Neuron (in vitro differentiated cells): ENCODE measurements at regions not wholly inside any gene's neighbourhood (a gene's known extent, or its start where the extent isn't known, plus 50 kb on each side); places are given as distances from the start of the nearest gene placed in this dataset.
"Not testable (repeated sequence)": the region's sequence is repeated elsewhere in the genome, so short reads cannot be mapped to it uniquely, and the experiment has no call there.

Experiments used
- H2AFZ ChIP-seq: one replicate; pipeline ENCODE4 v1.6.1; 2013; ENCODE audit warnings: low read depth, mild to moderate bottlenecking, inconsistent platforms, low read length, moderate library complexity
- H3K27me3 ChIP-seq: one replicate; pipeline ENCODE4 v1.6.1; 2013; ENCODE audit warnings: low read length; ENCODE audit not compliant: insufficient read depth
- H3K36me3 ChIP-seq: one replicate; pipeline ENCODE4 v1.6.1; 2013; ENCODE audit warnings: low read length; ENCODE audit not compliant: insufficient read depth
- H3K4me1 ChIP-seq: one replicate; pipeline ENCODE4 v1.6.1; 2013; ENCODE audit warnings: low read length; ENCODE audit not compliant: insufficient read depth
- H3K4me3 ChIP-seq: 2 replicates; pipeline ENCODE4 v1.5.1; 2013; ENCODE audit warnings: mild to moderate bottlenecking, low read length, moderate library complexity
- H3K9me3 ChIP-seq: one replicate; pipeline ENCODE4 v1.6.1; 2013; ENCODE audit warnings: low read length

DNA sequence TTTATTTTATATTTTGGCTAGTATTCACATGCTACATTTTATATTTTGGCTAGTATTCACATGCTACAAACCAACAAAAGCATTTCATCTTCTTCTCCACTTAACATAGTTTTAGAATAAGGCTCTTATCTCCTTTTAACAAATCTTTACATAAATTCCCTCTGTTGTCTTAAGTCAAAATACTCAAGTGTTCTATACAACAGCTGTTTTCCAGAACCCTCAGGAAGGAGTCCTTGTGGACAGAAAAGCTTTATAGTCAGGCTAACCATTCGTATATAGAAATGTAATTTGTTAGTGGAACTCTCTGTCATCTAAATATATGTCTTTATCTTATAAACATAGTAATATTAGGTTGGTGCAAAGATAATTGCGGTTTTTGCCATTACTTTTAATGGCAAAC is 191.0 kb upstream of the FLRT2 start:
- H3K4me1 ChIP-seq, result no peaks in the 10 kb centered on the region
- no peaks in the 10 kb centered on the region for H3K36me3 ChIP-seq
- no peak overlapping the region for H2AFZ ChIP-seq
- H3K27me3 ChIP-seq, result no peaks in the 10 kb centered on the region
- no peaks in the 10 kb centered on the region for H3K9me3 ChIP-seq
- H3K4me3 ChIP-seq, result no peak overlapping the region

DNA sequence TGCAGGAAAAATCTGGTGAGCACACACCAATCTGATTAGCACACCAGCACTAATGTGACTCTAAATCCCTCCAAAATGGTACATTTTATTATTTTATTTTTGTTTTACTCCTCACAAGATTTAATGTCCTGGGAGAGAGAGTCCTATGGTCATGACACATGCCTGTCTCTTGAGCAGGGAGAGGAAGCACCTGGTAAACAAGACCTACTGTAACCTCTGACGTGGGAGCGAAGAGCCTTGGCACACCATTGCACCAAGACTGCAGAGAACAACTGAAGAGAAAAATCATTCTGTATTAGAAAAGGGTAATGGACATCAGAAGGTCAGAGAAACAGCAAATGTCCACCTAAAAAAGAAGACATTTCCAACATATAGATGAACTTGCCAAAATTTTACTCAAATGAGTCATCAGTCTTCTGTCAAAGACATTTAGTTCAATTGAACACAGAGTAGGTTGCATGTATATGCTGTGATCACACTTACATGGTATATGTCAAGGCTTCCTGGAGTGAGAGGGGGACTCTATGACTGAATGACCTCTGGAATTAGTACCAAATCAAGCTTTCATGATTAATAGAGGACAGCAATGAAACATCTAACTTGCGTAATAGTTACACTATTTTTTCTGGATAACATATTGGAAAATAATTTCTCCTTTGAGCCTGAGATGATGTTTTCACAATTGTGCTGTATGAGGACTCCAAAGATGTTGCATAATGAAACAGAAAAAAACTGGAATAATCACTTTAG is 186.9 kb upstream of the FLRT2 start:
- H3K9me3 ChIP-seq, result no peaks in the 10 kb centered on the region
- no peaks in the 10 kb centered on the region for H3K27me3 ChIP-seq
- H3K36me3 ChIP-seq, result no peaks in the 10 kb centered on the region
- no peak overlapping the region for H3K4me3 ChIP-seq
- no peaks in the 10 kb centered on the region for H3K4me1 ChIP-seq
- no peak overlapping the region for H2AFZ ChIP-seq

DNA sequence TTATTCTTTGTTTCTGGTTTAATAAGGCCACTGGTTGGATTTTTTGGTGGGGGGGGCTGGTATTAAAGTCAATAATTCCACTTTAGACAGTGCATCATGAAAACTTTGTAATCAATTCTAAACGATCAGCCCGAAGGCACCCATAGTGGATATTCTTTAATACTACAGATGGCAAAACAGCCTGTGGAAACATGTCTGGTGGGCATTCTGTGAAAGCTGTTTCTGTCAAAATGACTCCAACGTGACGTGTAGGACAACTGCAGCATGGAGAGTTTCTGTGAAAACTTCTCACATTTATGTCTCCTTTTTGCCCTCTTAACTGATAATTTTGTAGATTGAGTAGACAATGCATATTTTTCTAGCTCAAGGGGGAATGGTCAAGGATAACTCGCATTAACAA is 185.8 kb upstream of the FLRT2 start:
- no peak overlapping the region for H3K4me3 ChIP-seq

DNA sequence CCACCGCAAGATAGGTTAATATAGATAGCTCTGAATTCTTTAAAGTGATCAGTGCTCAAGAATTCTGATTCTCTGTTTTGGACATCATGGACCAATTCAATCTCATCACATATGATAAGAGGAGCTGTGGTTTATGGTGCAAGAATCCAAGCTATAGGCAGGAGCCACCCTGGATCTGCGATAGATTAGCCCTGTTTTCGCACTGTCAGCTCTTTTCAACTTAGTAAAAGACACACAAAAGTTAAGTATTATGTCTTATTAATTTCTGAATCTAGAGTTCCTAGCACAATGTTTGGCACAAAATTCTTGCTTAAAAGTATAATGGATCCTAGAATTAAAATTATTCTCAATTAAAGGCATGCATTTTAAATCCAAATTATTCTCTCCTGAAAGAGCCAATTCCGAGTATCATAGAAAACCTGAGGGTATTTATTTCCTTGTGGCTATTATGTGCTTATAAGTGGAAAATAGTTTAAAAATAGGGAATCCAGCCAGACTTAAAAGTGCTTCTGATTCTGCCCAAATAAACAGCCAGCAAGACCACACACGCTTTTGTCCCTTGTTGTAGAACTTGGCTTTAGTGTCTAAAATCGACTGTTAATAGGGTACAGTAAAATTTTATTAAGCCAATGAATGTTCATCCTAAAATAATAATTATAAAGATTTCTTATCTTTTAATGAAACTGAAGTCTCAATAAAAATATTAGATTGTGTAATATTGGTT is 184.9 kb upstream of the FLRT2 start:
- H2AFZ ChIP-seq, result no peak overlapping the region
- H3K4me1 ChIP-seq, result no peaks in the 10 kb centered on the region
- H3K36me3 ChIP-seq, result no peaks in the 10 kb centered on the region
- no peaks in the 10 kb centered on the region for H3K9me3 ChIP-seq
- H3K4me3 ChIP-seq, result no peak overlapping the region
- H3K27me3 ChIP-seq, result no peaks in the 10 kb centered on the region

More for the DNA sequence above, 185.8 kb upstream of the FLRT2 start:
- H3K9me3 ChIP-seq, result no peaks in the 10 kb centered on the region
- H3K27me3 ChIP-seq, result no peaks in the 10 kb centered on the region
- no peaks in the 10 kb centered on the region for H3K4me1 ChIP-seq
- no peaks in the 10 kb centered on the region for H3K36me3 ChIP-seq
- no peak overlapping the region for H2AFZ ChIP-seq

DNA sequence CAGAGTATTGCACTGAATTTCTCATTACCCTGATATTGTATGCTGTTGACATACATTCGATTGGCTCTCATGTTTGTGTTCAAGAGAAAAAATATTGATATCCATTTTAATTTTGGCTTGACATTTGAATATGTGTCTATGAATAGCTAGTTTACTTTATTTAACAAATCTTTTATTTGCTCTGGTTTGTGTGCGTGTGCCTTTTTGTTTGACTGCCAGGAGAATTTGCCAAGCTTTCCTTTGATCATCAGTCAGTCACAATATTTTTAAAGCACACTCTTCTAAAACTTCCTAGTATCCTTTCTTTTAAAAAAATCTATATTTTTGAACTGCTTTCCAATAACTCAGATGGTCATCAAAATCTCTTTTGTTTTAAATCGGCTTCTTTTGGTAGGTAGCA is 179.3 kb upstream of the FLRT2 start:
- no peaks in the 10 kb centered on the region for H3K9me3 ChIP-seq
- H2AFZ ChIP-seq, result no peak overlapping the region
- no peaks in the 10 kb centered on the region for H3K36me3 ChIP-seq
- no peaks in the 10 kb centered on the region for H3K4me1 ChIP-seq
- H3K27me3 ChIP-seq, result no peaks in the 10 kb centered on the region
- H3K4me3 ChIP-seq, result no peak overlapping the region

DNA sequence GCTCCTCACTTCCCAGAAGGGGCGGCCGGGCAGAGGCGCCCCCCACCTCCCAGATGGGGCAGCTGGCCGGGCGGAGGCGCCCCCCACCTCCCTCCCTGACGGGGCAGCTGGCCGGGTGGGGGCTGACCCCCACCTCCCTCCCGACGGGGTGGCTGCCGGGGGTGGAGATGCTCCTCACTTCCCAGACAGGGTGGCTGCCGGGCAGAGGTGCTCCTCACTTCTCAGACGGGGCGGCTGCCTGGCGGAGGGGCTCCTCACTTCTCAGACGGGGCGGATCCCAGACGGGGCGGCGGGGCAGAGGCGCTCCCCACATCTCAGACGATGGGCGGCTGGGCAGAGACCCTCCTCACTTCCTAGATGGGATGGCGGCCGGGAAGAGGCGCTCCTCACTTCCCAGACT is 177.4 kb upstream of the FLRT2 start:
- H3K9me3 ChIP-seq, H3K4me3 ChIP-seq, H3K36me3 ChIP-seq, H3K4me1 ChIP-seq, H3K27me3 ChIP-seq, H2AFZ ChIP-seq: not testable (repeated sequence)

DNA sequence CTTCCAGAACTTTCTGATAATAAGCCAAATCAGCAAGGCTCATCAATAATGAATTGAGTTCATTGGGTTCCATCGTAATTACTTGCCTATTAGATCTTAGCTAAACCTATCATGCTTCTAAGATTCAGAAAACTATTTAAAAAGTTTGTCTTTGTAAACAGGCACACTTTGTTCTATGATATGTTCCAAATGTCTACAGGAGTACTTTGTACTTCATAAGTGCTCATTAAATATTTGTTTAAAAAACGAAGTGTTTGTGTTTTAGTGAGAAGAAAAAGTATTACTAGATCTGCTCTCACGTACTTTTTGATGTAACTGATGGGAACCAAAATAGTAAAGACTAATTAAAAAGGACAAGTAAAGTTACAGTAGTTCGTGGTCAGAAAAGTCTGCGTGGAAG is 172.8 kb upstream of the FLRT2 start:
- H2AFZ ChIP-seq, result no peak overlapping the region
- H3K9me3 ChIP-seq, result no peaks in the 10 kb centered on the region
- no peak overlapping the region for H3K4me3 ChIP-seq
- no peaks in the 10 kb centered on the region for H3K36me3 ChIP-seq
- no peaks in the 10 kb centered on the region for H3K27me3 ChIP-seq
- no peaks in the 10 kb centered on the region for H3K4me1 ChIP-seq

DNA sequence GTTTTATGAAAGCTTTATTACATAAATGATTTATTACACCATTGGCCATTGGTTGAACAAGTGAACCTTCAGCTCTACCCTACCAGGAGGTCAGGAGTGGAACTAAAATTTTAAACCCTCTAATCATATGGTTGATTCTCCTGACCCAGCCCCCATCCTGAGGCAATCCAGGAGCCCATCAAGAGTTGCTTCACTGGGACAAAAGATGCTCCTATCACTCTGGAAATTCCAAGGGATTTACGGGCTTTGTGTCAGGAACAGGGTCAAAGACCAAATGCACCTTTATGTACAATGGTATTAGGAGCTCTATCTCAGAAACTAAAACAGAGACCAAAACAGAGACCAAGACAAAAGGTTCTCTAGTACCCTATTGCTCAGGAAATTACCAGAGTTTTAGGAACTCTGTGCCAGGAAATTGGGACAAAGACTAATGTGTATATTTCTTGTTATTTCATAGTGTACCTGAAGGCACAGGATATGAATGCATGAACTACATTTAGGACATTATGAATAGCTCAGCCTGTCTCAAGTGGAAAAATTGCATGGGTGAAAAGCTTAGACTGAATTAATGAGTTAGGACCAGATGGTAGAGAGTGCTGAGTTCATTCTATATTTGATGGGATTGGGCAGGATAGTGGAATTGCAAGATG is 171.7 kb upstream of the FLRT2 start:
- Histone ChIP-seq H3K36me3 (no peaks in the 10 kb centered on the region), H3K9me3 (no peaks in the 10 kb centered on the region), H3K4me3 (no peak overlapping the region), H2AFZ (no peak overlapping the region), H3K27me3 (no peaks in the 10 kb centered on the region), H3K4me1 (no peaks in the 10 kb centered on the region)

DNA sequence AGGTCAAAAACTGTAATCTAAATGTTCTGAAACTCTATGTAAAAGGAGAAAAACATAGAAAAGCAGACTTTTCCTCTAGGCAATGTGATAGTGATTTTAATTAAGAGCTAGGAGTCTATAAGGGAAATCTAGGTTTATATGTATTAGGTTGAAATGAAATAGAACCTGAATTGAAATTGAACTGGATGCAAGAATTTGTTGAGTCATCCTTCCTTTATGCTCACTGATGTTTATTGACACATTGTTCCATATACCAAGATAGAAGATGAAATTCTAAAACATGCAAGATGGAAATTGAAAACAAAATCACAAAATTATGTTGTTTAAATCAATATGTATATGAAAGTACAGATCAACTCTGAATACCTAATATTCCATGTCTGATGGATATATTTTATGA is 170.4 kb upstream of the FLRT2 start:
- H3K4me3 ChIP-seq, result no peak overlapping the region
- H3K9me3 ChIP-seq, result no peaks in the 10 kb centered on the region
- no peaks in the 10 kb centered on the region for H3K36me3 ChIP-seq
- no peak overlapping the region for H2AFZ ChIP-seq
- peaks cover 9% of the 10 kb centered on the region for H3K4me1 ChIP-seq
- no peaks in the 10 kb centered on the region for H3K27me3 ChIP-seq

DNA sequence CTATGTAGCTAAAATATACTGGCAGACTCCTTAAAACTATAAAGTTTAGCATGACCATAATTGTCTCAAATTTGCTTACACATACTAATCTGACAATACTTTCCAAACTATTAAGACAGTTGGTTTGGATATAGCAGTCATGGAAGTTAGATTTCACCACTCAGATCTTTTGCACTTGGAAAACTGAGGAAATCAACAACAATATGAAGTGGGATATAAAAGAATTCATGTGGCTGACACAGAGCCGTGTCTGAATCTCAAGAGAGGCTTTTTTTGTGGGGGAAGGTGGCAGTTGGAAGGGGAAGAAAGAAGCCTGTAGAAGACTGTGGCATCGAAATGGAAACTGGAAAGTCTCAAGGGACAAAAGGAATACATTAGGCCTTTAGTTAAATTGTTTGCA is 166.6 kb upstream of the FLRT2 start:
- peak overlapping the region; percentile 76 for H2AFZ ChIP-seq
- H3K27me3 ChIP-seq, result no peaks in the 10 kb centered on the region
- H3K4me1 ChIP-seq, result peaks cover 9% of the 10 kb centered on the region
- no peak overlapping the region for H3K4me3 ChIP-seq
- no peaks in the 10 kb centered on the region for H3K9me3 ChIP-seq
- H3K36me3 ChIP-seq, result no peaks in the 10 kb centered on the region

DNA sequence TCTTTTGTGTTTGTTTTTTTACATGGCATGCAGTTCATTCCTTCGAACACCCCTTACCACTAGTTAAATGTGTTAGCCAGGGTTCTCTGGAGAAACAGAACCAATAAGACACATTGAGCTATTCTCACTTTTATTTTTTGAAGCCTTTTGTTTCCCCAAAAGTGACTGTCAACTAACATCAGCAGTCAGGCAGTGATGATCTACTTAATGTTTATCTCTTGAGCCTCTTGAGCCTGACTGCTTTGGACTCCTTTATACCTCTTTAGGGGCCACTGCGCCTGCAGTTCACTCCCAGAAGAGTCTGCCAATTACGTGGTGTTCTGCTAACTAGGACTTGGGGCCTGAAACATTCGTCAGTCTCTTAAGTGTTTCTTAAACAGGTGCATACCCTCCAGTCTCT is 163.7 kb upstream of the FLRT2 start:
- no peaks in the 10 kb centered on the region for H3K27me3 ChIP-seq
- H2AFZ ChIP-seq, result no peak overlapping the region
- peaks cover 9% of the 10 kb centered on the region for H3K4me1 ChIP-seq
- H3K4me3 ChIP-seq, result no peak overlapping the region
- no peaks in the 10 kb centered on the region for H3K9me3 ChIP-seq
- no peaks in the 10 kb centered on the region for H3K36me3 ChIP-seq

DNA sequence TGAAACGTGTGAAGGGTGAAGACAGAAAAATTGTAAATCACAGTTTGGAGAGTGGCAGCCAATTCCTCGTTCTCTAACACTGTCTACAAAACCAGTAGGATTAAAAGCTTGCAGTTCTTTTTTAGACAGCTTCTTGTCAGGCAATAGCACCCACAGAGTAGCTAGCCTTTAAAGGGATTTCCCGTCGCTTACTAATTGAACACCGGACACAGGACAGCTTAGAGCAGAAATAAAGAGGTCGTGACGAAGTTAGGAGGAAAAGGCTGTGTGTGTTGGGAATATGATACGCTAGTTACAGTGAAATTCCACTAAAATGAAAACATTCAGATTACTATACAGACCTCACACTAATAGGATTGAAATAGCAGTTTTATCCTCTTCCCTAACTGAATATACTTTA is 149.1 kb upstream of the FLRT2 start:
- no peaks in the 10 kb centered on the region for H3K4me1 ChIP-seq
- H3K9me3 ChIP-seq, result no peaks in the 10 kb centered on the region
- H3K36me3 ChIP-seq, result no peaks in the 10 kb centered on the region
- H3K27me3 ChIP-seq, result no peaks in the 10 kb centered on the region
- no peak overlapping the region for H2AFZ ChIP-seq
- no peak overlapping the region for H3K4me3 ChIP-seq

DNA sequence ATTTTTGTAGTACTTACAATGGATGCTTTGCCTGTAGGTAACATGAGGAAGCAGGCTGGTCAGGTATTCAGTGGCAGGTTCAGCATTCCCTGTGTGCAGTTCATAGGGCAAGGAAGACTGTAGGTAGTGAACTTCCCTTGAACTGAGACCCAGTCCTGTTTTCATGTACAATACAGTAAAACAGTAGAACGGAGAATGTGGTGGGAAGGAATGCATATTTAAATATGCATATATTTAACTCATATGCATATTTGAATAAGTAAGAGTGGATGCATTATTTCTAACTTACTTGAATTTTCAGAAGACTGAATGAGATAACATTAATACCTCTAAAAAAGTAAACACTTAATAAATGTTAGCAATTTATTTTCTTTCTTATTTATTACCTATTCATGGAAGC is 147.6 kb upstream of the FLRT2 start:
- Histone ChIP-seq H3K4me1 (no peaks in the 10 kb centered on the region), H3K9me3 (no peaks in the 10 kb centered on the region), H3K4me3 (no peak overlapping the region), H3K27me3 (no peaks in the 10 kb centered on the region), H3K36me3 (no peaks in the 10 kb centered on the region), H2AFZ (no peak overlapping the region)
